IPS-NIHi11 (cell line): ENCODE measurements at regions not wholly inside any gene's neighbourhood (a gene's known extent, or its start where the extent isn't known, plus 50 kb on each side); places are given as distances from the start of the nearest gene placed in this dataset.
A peak's percentile ranks its signal among the peaks of the same experiment; 100 is the strongest.

Experiments
- DNase-seq: peaks from one replicate; pipeline ENCODE4 v3.0.0; 2012; ENCODE audit warnings: mixed read lengths, low spot score

GRCh38 chr7:68484731-68485130, 1113.5 kb upstream of the AUTS2 start:
- no peak for DNase-seq

GRCh38 chr7:68485253-68485917, 1112.9 kb upstream of the AUTS2 start:
- no peak for DNase-seq

DNA sequence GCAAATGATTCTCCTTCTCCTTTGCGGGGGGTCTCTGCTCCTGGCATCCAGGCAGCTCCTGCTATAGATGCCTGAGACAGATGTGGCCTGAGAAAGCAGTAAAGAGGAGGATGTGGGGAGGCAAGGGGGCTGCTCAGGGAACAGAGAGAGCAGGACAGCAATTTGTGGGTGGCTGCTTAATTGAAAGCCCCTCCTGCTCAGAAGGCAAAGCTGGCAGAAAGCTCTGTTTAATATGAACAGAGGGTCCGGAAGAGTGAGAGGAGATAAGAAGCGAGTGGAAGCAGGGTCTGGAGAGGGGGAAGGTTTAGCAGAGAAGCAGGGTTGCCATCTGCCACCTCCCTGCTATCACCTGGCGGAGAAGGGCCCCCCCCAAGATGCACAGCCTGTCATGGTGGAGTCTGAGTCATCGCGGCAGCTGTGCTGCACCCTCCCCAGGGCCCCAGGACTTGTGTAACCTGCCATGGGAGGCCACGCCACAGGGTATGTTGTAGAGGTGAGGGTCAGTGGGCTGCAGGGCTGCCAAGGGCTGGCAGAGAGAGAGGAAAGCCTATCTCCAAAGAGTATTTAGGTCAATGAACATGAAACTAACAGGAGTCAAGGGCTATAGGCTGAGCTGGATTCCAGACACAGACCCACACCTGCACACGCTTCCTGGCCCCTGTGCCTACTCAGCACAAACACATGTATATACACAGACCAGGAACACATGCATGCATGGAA, 1109.8 kb upstream of the AUTS2 start:
- DNase-seq, result no peak

DNA sequence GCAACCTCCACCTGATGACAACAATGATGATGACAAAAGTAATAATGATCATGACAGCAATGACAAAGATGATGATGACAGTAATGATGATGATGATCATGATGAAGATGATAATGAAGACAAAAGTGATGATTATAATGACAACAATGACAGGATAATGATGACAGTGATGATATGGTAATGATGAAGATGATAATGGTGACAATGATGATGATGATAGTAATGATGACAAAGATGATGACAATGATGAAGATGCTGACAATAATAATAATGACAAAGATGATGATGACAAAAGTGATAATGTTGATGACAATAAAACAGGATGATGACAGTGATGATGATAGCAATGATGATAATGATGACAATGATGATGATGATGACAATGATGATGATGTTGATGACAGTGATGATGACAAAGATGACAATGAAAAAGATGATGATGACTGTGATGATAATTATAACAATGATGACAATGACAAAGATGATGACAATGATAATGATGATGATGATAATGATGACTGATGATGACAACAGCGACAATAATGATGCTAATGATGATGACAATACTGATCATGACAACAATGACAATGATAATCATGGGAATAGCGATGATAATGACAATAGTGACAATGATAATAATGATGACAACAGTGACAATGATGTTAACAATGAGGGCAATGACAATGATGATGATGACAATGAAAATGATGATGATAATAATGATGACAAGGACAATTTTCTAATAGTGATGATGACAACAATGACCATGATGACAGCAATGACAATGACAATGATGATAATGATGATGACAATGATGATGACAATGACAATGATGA, 1106.5 kb upstream of the AUTS2 start:
- DNase-seq, result no peak

DNA sequence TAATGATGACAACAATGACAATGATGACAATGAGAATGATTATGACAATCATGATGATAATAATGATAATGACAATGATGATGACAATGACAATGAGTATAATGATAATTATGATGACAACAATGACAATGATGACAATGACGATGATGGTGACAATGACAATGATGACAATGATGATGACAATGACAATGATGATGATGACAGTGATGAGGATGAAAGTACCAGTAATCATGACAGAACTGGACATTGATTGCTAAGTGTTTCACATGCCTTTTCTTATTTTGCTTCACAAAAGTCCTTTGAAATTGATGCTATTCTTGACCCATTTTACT, 1106.0 kb upstream of the AUTS2 start:
- DNase-seq, result no peak

GRCh38 chr7:68503400-68503799, 1094.9 kb upstream of the AUTS2 start:
- DNase-seq, result no peak

DNA sequence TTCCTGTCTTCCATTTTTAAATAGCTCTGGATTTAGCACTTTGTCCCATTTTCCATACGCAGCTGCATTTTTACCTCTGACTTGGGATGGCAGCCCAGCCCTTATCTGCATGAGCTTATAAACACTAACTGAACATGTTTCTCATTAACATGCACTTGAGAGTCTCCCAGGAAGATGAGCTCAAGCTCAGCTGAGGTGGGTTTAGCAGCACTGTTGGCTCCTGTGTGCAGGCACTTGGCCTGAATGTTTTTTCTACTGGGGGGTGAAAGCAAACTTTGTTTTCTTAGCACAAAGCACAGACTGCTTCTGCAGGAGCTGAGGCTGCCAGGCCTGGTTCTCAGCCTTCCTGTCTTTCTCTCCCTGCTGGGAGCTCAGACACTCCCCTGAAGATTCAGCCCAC, 1093.6 kb upstream of the AUTS2 start:
- DNase-seq, result no peak

GRCh38 chr7:68505721-68506120, 1092.6 kb upstream of the AUTS2 start:
- no peak for DNase-seq

- DNase-seq, result no peak
Observed at GRCh38 chr7:68507668-68508067, 1090.6 kb upstream of the AUTS2 start.

- no peak for DNase-seq
Observed at GRCh38 chr7:68509054-68509453, 1089.2 kb upstream of the AUTS2 start.

- no peak for DNase-seq
Observed at GRCh38 chr7:68509603-68510002, 1088.7 kb upstream of the AUTS2 start.

- DNase-seq, result no peak
Observed at GRCh38 chr7:68511281-68511680, 1087.0 kb upstream of the AUTS2 start.

- no peak for DNase-seq
Observed at GRCh38 chr7:68512466-68512865, 1085.8 kb upstream of the AUTS2 start.

DNA sequence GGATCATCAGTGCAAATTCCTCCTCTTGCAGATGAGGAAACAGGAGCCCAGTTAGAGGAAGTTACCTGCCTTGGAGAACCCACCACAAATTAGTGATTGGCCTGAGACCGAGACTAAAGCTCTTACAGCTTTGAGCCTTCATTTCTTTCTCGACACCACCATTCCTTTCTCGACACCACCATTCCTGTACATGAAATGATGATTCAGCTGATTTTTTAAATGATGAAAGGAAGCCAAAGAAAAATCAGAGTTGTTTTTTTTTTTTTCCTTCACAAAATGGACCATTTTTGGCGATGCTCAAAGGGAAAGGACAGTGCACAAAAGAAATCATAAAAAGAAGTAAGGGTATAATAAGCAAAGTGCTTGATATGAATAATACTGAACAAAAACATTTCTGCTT, 1080.2 kb upstream of the AUTS2 start:
- no peak for DNase-seq

DNA sequence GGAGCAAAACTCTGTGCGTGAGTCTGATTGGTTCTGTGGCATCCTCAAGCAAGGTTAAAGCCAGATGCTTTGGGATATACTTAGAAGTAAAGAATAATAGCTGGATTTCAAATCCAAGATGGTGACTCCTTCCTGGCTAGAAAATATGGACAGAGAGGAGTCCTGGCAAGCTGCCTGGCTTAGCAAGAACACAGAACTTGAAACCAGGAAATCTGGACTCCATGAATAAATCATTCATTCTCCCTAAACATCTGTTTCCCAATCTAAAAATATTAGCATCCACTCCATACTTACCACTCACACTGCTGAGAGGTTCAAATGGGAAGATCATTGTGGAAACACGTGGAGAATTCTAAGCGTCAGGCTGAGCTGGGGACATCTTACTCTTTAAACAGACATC, 1074.1 kb upstream of the AUTS2 start:
- DNase-seq, result no peak

- peak; percentile 26 for DNase-seq
Observed at GRCh38 chr7:68529221-68529620, 1069.1 kb upstream of the AUTS2 start.

GRCh38 chr7:68535266-68535665, 1063.0 kb upstream of the AUTS2 start:
- DNase-seq, result no peak

GRCh38 chr7:68537051-68537773, 1061.1 kb upstream of the AUTS2 start:
- DNase-seq, result no peak

GRCh38 chr7:68537774-68538071, 1060.6 kb upstream of the AUTS2 start:
- no peak for DNase-seq

DNA sequence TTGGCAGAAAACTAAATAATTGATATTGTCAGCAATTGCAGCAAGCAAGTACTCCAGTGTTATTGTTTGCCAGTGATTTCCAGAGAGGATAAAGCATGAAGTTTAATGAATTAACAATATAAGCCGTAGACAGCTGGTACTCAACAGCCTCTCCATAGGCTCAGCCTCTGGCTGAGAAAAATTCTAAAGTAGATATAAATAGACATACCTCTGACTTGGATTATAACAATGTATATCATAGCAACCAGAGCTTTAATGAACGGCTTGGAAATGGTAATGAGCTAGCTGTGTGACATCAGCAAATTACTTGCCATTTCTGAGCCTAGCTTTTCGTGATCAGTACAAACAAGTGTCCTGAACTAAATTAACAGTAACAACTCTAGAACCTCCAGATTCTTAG, 1055.4 kb upstream of the AUTS2 start:
- no peak for DNase-seq

DNA sequence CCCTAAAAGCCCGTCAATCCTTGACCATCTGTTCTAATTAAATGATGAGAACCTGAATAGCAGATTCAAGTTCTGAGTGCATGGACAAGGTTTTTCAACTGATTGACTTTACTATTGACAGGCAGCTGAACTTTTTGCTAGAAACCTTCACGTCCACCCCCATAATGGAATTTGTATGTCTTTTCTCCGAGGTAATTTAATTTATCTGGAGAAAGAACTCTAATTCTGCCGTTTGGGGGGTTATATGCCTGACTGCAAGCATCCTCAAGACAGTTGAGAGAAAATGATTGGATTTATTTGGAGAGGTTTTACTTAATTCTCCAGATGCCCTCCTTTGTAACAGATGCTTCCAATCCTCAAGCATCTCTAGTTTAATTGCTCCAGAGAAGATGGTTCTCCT, 1053.4 kb upstream of the AUTS2 start:
- no peak for DNase-seq

GRCh38 chr7:68547181-68547580, 1051.1 kb upstream of the AUTS2 start:
- DNase-seq, result no peak

DNA sequence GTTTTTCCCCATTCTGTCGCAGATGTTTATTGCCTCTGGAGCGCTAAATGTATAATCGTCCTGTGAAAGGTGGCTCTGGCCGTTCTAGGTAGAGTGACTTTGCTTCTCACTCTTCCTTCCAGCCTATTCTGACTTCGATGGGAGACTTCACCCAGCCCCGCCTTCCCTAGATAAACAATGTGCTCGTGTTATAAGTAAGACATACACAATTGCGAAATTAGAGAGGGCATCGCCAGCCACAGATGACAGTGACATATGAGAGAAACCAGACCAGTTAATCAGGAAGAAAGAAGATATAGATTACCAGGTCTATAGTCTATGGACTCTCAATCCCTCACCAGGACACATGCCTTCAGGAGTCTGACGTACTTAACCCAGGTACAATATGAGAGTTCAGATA, 1050.5 kb upstream of the AUTS2 start:
- no peak for DNase-seq
